ENCODE measurements at regions not wholly inside any gene's neighbourhood (a gene's known extent, or its start where the extent isn't known, plus 50 kb on each side); places are given as distances from the start of the nearest gene placed in this dataset.

DNA sequence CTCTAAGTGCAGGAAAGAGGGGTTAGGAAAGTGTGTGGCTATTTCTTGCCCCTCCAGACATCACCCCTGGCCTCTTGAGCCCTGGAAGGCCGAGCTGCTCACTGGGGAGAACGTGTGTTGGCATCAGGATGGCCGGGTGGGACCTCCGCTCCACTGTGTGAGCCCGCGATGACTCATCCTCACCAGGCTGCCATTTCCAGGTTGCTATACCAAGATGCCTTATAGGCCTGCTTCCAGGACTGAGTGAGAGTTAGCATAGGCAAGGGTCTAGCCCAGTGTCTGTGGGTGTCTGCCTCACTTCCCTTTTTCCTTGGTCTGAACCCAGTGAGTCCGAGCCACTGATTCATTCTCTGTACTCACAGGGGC lies 105.0 kb downstream of the MRPL14 start:
- H3K9me3 ChIP-seq (replicated peaks; ENCODE audit: control insufficient read depth, insufficient read depth, low read length) = no peaks in the 10 kb centered on the region
- no TSS peak for BruUV-seq (replicated peaks)
- no peak for FAIRE-seq
- RAD21 ChIA-PET (ENCODE audit: unreplicated experiment) = no interaction called here
- peak; percentile 87 for ATAC-seq
- TF ChIP-seq, protein P1, sequence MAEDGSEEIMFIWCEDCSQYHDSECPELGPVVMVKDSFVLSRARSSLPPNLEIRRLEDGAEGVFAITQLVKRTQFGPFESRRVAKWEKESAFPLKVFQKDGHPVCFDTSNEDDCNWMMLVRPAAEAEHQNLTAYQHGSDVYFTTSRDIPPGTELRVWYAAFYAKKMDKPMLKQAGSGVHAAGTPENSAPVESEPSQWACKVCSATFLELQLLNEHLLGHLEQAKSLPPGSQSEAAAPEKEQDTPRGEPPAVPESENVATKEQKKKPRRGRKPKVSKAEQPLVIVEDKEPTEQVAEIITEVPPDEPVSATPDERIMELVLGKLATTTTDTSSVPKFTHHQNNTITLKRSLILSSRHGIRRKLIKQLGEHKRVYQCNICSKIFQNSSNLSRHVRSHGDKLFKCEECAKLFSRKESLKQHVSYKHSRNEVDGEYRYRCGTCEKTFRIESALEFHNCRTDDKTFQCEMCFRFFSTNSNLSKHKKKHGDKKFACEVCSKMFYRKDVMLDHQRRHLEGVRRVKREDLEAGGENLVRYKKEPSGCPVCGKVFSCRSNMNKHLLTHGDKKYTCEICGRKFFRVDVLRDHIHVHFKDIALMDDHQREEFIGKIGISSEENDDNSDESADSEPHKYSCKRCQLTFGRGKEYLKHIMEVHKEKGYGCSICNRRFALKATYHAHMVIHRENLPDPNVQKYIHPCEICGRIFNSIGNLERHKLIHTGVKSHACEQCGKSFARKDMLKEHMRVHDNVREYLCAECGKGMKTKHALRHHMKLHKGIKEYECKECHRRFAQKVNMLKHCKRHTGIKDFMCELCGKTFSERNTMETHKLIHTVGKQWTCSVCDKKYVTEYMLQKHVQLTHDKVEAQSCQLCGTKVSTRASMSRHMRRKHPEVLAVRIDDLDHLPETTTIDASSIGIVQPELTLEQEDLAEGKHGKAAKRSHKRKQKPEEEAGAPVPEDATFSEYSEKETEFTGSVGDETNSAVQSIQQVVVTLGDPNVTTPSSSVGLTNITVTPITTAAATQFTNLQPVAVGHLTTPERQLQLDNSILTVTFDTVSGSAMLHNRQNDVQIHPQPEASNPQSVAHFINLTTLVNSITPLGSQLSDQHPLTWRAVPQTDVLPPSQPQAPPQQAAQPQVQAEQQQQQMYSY (CRISPR knock-in tag; IDR thresholded peaks at IDR 0.05) = no peak
- TF ChIP-seq SPI1 (IDR thresholded peaks at IDR 0.05; ENCODE audit: borderline replicate concordance, insufficient read depth, low read depth, low read length) = peak; percentile 93
- H4K20me1 ChIP-seq (ENCODE audit: control insufficient read depth, insufficient read depth) = no peaks in the 10 kb centered on the region
- no peak overlapping the region for H3K9ac ChIP-seq (ENCODE audit: control insufficient read depth, insufficient read depth, low read length)
- in situ Hi-C loops (cut with MboI) = no loop called here
- intact Hi-C loops (cut with micrococcal nuclease; ENCODE audit: unreplicated experiment) = no loop called here
- H3K4me3 ChIP-seq = no peak overlapping the region
- POLR2A ChIA-PET = no interaction called here
- no peak overlapping the region for H3K4me2 ChIP-seq (ENCODE audit: control insufficient read depth, insufficient read depth)
- H2AFZ ChIP-seq (ENCODE audit: control insufficient read depth, low read depth, low read length) = no peak overlapping the region
- SMC1A ChIA-PET (ENCODE audit: uncharacterized antibody, unreplicated experiment) = no interaction called here
- no peaks in the 10 kb centered on the region for H3K36me3 ChIP-seq (ENCODE audit: control insufficient read depth in 2 of 2, insufficient read depth in 2 of 2, low read length in 1 of 2)
- WGBS (ENCODE audit: insufficient coverage, insufficient replicate concordance, low lambda C conversion rate, missing lambda C conversion rate) = 45% methylated on average over 7 of the region's 7 CpGs
- H3K4me1 ChIP-seq (ENCODE audit: control insufficient read depth, insufficient read depth, low read length) = no peaks in the 10 kb centered on the region
- no peak for DNase-seq (ENCODE audit: low read depth, low spot score)
- H3K27ac ChIP-seq (ENCODE audit: control insufficient read depth, insufficient read depth) = no peak overlapping the region
- no peaks in the 10 kb centered on the region for H3K79me2 ChIP-seq (ENCODE audit: control insufficient read depth, insufficient read depth, low read length)
- CTCF ChIA-PET = interaction anchor here (1.2 kb wide), 1 partner anchor 10 kb away, joined by 3 read pairs; no protein-coding TSS in a partner anchor
- no peaks in the 10 kb centered on the region for H3K27me3 ChIP-seq (replicated peaks in 1 of 2; ENCODE audit: control insufficient read depth in 2 of 2, insufficient read depth in 2 of 2, low read length in 1 of 2)

DNA sequence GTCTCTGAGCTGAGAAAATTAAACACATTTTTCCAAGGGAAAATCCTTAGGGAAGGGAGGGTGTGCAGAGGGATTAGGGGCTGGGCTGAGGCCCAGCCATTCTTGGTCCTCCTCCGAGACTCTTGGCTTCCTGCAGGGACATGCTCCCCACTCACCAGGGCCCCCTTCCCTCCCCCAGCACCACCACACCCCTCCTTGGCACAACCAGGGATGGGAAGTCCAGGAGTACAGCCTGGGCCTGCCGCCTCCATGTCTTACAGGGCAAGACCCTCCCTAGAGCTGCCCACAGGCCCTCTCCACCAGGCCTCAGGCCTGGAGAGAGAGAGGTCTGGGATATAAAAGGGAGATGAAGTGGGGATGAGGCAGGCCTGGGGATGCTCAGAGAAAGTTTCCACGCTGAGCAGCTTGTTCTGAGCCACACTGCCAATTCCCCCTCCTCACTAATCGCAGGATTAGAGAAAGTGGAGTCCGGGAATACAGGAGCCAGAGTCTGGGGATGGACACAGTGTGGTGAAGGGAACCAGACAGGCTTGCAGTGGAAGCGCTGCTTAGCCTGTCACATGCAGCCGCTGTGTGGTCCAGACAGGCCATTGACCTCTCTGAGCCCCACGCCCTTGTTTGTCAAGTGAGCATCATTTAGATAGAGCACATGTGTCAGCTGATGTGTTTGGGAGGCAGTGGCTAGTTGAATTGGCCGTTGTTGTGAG lies 105.5 kb downstream of the MRPL14 start:
- ATAC-seq (no peak), FAIRE-seq (no peak), DNase-seq (ENCODE audit: low read depth, low spot score) (no peak)
- intact Hi-C loops (cut with micrococcal nuclease; ENCODE audit: unreplicated experiment) = no loop called here
- Histone ChIP-seq H3K9me3 (replicated peaks; ENCODE audit: control insufficient read depth, insufficient read depth, low read length) (no peaks in the 10 kb centered on the region), H3K79me2 (ENCODE audit: control insufficient read depth, insufficient read depth, low read length) (no peaks in the 10 kb centered on the region), H3K36me3 (ENCODE audit: control insufficient read depth in 2 of 2, insufficient read depth in 2 of 2, low read length in 1 of 2) (no peaks in the 10 kb centered on the region), H3K9ac (ENCODE audit: control insufficient read depth, insufficient read depth, low read length) (no peak overlapping the region), H3K27ac (ENCODE audit: control insufficient read depth, insufficient read depth) (no peak overlapping the region), H3K4me2 (ENCODE audit: control insufficient read depth, insufficient read depth) (no peak overlapping the region), H4K20me1 (ENCODE audit: control insufficient read depth, insufficient read depth) (no peaks in the 10 kb centered on the region), H3K27me3 (replicated peaks in 1 of 2; ENCODE audit: control insufficient read depth in 2 of 2, insufficient read depth in 2 of 2, low read length in 1 of 2) (no peaks in the 10 kb centered on the region), H2AFZ (ENCODE audit: control insufficient read depth, low read depth, low read length) (no peak overlapping the region), H3K4me3 (no peak overlapping the region), H3K4me1 (ENCODE audit: control insufficient read depth, insufficient read depth, low read length) (no peaks in the 10 kb centered on the region)
- WGBS (ENCODE audit: insufficient coverage, insufficient replicate concordance, low lambda C conversion rate, missing lambda C conversion rate) = 40% methylated on average over 8 of the region's 9 CpGs
- no TSS peak for BruUV-seq (replicated peaks)
- CTCF ChIA-PET = interaction anchor here (1.2 kb wide), 1 partner anchor 10 kb away, joined by 3 read pairs; no protein-coding TSS in a partner anchor
- no peak for TF ChIP-seq SIN3A (IDR thresholded peaks at IDR 0.05; ENCODE audit: low read depth, low read length)
- no peak for TF ChIP-seq GATAD2B (conservative IDR thresholded peaks at IDR 0.05; ENCODE audit: low read depth)
- TF ChIP-seq EGR1 (IDR thresholded peaks at IDR 0.05; ENCODE audit: borderline replicate concordance in 1 of 2, low read depth in 2 of 2, low read length in 2 of 2) = no peak
- TF ChIP-seq BCL11A (IDR thresholded peaks at IDR 0.05; ENCODE audit: low read depth, low read length) = no peak
- no peak for TF ChIP-seq NR2C2 (IDR thresholded peaks at IDR 0.05; ENCODE audit: borderline replicate concordance, control insufficient read depth, insufficient read length, low read depth)
- TF ChIP-seq, protein P2, sequence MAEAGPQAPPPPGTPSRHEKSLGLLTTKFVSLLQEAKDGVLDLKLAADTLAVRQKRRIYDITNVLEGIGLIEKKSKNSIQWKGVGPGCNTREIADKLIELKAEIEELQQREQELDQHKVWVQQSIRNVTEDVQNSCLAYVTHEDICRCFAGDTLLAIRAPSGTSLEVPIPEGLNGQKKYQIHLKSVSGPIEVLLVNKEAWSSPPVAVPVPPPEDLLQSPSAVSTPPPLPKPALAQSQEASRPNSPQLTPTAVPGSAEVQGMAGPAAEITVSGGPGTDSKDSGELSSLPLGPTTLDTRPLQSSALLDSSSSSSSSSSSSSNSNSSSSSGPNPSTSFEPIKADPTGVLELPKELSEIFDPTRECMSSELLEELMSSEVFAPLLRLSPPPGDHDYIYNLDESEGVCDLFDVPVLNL (IDR thresholded peaks at IDR 0.05; ENCODE audit: low read depth, low read length) = no peak
- TF ChIP-seq SRF (IDR thresholded peaks at IDR 0.05; ENCODE audit: low read depth in 2 of 2, low read length in 2 of 2) = no peak
- no peak for TF ChIP-seq PAX5 (IDR thresholded peaks at IDR 0.05; ENCODE audit: borderline replicate concordance, low read depth, low read length)
- in situ Hi-C loops (cut with MboI) = no loop called here
- SMC1A ChIA-PET (ENCODE audit: uncharacterized antibody, unreplicated experiment) = no interaction called here
- RAD21 ChIA-PET (ENCODE audit: unreplicated experiment) = no interaction called here
- POLR2A ChIA-PET = no interaction called here
